ENCODE measurements at regions not wholly inside any gene's neighbourhood (a gene's known extent, or its start where the extent isn't known, plus 50 kb on each side); places are given as distances from the start of the nearest gene placed in this dataset.

DNA sequence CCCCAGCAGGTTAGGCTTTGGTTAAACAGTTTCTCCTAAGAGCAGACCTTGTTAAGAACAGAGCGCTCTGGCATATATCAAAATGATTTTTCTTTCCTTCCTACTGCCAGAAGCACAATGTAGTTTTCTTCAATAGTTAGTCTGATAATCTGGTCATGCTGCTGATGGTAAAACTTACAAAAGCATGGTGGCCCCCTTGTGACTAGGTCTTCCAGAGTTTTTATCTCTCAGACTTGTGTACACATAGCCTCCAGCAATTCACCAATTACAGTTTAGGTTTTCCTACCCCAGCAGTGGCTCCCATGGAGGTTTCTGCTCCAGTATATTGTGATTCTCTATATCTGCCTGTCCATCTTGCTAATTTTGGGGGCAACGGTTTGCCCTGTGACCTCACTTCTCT is 73.3 kb upstream of the DPH5 start:
- H3K9ac ChIP-seq (ENCODE audit: insufficient read depth in 1 of 2, low read length in 2 of 2), result no peak overlapping the region
- WGBS, 2 donors, result 42 to 91% methylated on average over 2 of the region's 2 CpGs
- peaks cover 0 to 39% (median 0%) of the 10 kb centered on the region in 5 donors for H3K4me1 ChIP-seq (ENCODE audit: control insufficient read depth in 5 of 5, insufficient read depth in 5 of 5, low read length in 5 of 5)
- DNase-seq (no peak), ATAC-seq (ENCODE audit: insufficient read depth, low FRiP score) (no peak)
- no peak overlapping the region for H3K27ac ChIP-seq (ENCODE audit: low read depth in 1 of 2, low read length in 1 of 2)
- TF ChIP-seq, protein P1, sequence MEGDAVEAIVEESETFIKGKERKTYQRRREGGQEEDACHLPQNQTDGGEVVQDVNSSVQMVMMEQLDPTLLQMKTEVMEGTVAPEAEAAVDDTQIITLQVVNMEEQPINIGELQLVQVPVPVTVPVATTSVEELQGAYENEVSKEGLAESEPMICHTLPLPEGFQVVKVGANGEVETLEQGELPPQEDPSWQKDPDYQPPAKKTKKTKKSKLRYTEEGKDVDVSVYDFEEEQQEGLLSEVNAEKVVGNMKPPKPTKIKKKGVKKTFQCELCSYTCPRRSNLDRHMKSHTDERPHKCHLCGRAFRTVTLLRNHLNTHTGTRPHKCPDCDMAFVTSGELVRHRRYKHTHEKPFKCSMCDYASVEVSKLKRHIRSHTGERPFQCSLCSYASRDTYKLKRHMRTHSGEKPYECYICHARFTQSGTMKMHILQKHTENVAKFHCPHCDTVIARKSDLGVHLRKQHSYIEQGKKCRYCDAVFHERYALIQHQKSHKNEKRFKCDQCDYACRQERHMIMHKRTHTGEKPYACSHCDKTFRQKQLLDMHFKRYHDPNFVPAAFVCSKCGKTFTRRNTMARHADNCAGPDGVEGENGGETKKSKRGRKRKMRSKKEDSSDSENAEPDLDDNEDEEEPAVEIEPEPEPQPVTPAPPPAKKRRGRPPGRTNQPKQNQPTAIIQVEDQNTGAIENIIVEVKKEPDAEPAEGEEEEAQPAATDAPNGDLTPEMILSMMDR (IDR thresholded peaks at IDR 0.05; ENCODE audit: control extremely low read depth, extremely low read depth), result no peak
- no peaks in the 10 kb centered on the region for H3K36me3 ChIP-seq (ENCODE audit: control insufficient read depth in 4 of 4, insufficient read depth in 4 of 4, low read length in 4 of 4)
- no peaks in the 10 kb centered on the region for H3K9me3 ChIP-seq (ENCODE audit: control insufficient read depth in 4 of 4, insufficient read depth in 3 of 4, low read length in 3 of 4)
- no peak overlapping the region for H3K4me3 ChIP-seq
- no peaks in the 10 kb centered on the region for H3K27me3 ChIP-seq (ENCODE audit: control insufficient read depth in 3 of 3, insufficient read depth in 3 of 3, low read length in 2 of 3)

DNA sequence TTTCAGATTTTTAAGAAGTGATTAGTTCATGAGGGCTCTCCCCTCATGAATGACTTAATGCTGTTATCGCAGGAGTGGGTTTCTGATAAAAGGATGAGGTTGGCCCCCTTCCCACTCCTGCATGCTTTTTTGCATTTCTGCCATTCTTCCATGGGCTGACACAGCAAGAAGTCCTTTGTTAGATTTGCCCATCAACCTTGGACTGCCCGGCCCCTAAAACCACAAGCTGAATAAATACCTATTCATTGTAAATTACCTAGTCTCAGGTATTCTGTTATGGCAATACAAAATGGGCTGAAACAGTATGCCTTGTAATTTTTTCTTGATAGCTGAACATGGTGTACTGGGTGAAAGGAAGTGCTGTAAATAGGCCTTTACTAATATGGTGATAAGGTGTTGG is 72.7 kb upstream of the DPH5 start:
- 93 to 97% methylated on average over 2 of the region's 2 CpGs for WGBS, 2 donors

DNA sequence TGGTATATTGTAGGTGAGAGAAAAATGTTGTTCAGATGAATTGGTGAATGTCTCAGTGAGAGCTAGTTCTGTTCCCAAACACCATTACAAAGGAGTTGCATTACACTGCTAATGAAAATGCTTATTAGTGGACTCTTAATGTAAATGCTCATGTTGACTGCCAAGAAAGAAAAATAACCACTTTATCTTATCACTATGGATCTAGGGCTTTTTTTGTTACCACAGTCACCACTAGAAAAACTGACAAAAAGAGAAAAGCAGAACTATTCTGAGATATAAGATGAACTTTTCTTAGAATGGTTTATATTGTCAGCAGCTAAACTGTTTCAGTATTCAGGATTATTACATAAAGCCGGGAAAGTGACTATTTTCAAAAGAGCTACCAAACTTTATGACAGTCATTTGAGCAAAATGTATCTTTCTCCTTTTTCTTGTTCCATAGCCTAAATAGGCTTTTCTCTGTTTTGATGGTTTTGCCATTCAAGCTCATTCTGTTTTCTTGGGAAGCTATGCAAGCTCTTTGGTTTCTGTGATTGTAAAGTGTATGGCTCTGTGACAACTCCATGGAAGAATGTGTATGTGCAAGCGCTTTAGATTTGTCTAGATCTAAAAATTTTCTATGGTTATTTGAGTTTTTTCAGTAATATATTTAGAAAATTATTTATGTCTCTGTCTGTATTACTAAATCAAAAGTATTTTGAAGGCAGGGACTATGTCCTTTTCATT is 64.2 kb upstream of the DPH5 start:
- no peak overlapping the region for H3K27ac ChIP-seq (ENCODE audit: low read depth in 1 of 2, low read length in 1 of 2)
- H3K27me3 ChIP-seq (ENCODE audit: control insufficient read depth in 3 of 3, insufficient read depth in 3 of 3, low read length in 2 of 3), result no peaks in the 10 kb centered on the region
- DNase-seq, result peak in 2 of 3 donors; percentile 35 to 52
- no peak overlapping the region for H3K9ac ChIP-seq (ENCODE audit: insufficient read depth in 1 of 2, low read length in 2 of 2)
- no peak overlapping the region for H3K4me3 ChIP-seq
- H3K9me3 ChIP-seq (ENCODE audit: control insufficient read depth in 4 of 4, insufficient read depth in 3 of 4, low read length in 3 of 4), result no peaks in the 10 kb centered on the region
- WGBS, 2 donors, result 70 to 84% methylated on average over 2 of the region's 2 CpGs
- ATAC-seq (ENCODE audit: insufficient read depth, low FRiP score), result no peak
- no peaks in the 10 kb centered on the region for H3K36me3 ChIP-seq (ENCODE audit: control insufficient read depth in 4 of 4, insufficient read depth in 4 of 4, low read length in 4 of 4)
- TF ChIP-seq, protein P1 (IDR thresholded peaks at IDR 0.05; ENCODE audit: control extremely low read depth, extremely low read depth), result no peak
- H3K4me1 ChIP-seq (ENCODE audit: control insufficient read depth in 5 of 5, insufficient read depth in 5 of 5, low read length in 5 of 5), result peaks cover 0 to 6% (median 0%) of the 10 kb centered on the region in 5 donors

More for the DNA sequence above, 72.7 kb upstream of the DPH5 start:
- Histone ChIP-seq H3K27me3 (ENCODE audit: control insufficient read depth in 3 of 3, insufficient read depth in 3 of 3, low read length in 2 of 3) (no peaks in the 10 kb centered on the region), H3K36me3 (ENCODE audit: control insufficient read depth in 4 of 4, insufficient read depth in 4 of 4, low read length in 4 of 4) (no peaks in the 10 kb centered on the region), H3K9ac (ENCODE audit: insufficient read depth in 1 of 2, low read length in 2 of 2) (no peak overlapping the region), H3K4me1 (ENCODE audit: control insufficient read depth in 5 of 5, insufficient read depth in 5 of 5, low read length in 5 of 5) (peaks cover 0 to 36% (median 0%) of the 10 kb centered on the region in 5 donors), H3K27ac (ENCODE audit: low read depth in 1 of 2, low read length in 1 of 2) (no peak overlapping the region), H3K4me3 (no peak overlapping the region), H3K9me3 (ENCODE audit: control insufficient read depth in 4 of 4, insufficient read depth in 3 of 4, low read length in 3 of 4) (no peaks in the 10 kb centered on the region)
- no peak for DNase-seq
- TF ChIP-seq, protein P1 (IDR thresholded peaks at IDR 0.05; ENCODE audit: control extremely low read depth, extremely low read depth), result no peak
- no peak for ATAC-seq (ENCODE audit: insufficient read depth, low FRiP score)

All from lung (tissue), 11 donors.